GM12878 (cell line): ENCODE measurements at regions not wholly inside any gene's neighbourhood (a gene's known extent, or its start where the extent isn't known, plus 50 kb on each side); places are given as distances from the start of the nearest gene placed in this dataset.

Source experiments
- ATAC-seq: fragments of 200-7000 bp; cut with Tn5 transposase; 3 replicates; pipeline ENCODE4 v1.9.1; 2020; ENCODE audit warnings: mild to moderate bottlenecking, moderate library complexity
- BruUV-seq: library from RNA; stranded (reverse); fragments of 400-500 nt; replicated peaks from 2 replicates; lab custom pipeline; 2021; lab: Mats Ljungman, UMichigan
- CTCF ChIA-PET: fragments of 300-600 bp; sonication (Branson Sonifier 250); formaldehyde crosslinking; extraction: SDS; loops from one replicate; lab custom pipeline; 2021; ENCODE audit warnings: inconsistent platforms; lab: Yijun Ruan, JAX
- POLR2A ChIA-PET: fragments of 350-600 bp; formaldehyde crosslinking; extraction: SDS; loops from one replicate; lab custom pipeline; 2021; ENCODE audit warnings: inconsistent platforms; lab: Charles Lee
- RAD21 ChIA-PET: fragments of 300-600 bp; sonication (Branson Sonifier 250); formaldehyde crosslinking; loops from one replicate; lab custom pipeline; 2023; ENCODE audit warnings: antibody characterized with exemption; ENCODE audit not compliant: unreplicated experiment; lab: Charles Lee
- SMC1A ChIA-PET: fragments of 300-600 bp; sonication (Branson Sonifier 250); formaldehyde crosslinking; loops from one replicate; lab custom pipeline; 2023; ENCODE audit not compliant: unreplicated experiment, uncharacterized antibody; lab: Charles Lee
- DNase-seq: peaks from one replicate; pipeline ENCODE4 v3.0.0-alpha.2; 2011; ENCODE audit warnings: low read depth, low spot score
- FAIRE-seq: peaks from 3 replicates; lab custom pipeline; 2011; peaks lifted over from hg19 to GRCh38; lab: Jason Lieb, UNC
- H2AFZ ChIP-seq: 2 replicates; pipeline ENCODE4 v1.6.0; 2011; ENCODE audit warnings: low read depth, low read length, control low read depth; ENCODE audit not compliant: control insufficient read depth
- H3K27ac ChIP-seq: 2 replicates; pipeline ENCODE4 v1.5.1; 2011; ENCODE audit warnings: control low read depth; ENCODE audit not compliant: control insufficient read depth, insufficient read depth
- H3K27me3 ChIP-seq, 2 experiments: replicated peaks in 1 of 2; 2 replicates each; pipeline versions ENCODE4 v1.6.0 to v1.6.1; 2011; ENCODE audit warnings: low read length in 1 of 2; ENCODE audit not compliant: control insufficient read depth in 2 of 2, insufficient read depth in 2 of 2
- H3K36me3 ChIP-seq, 2 experiments: 2 replicates each; pipeline ENCODE4 v1.5.1; 2011; ENCODE audit warnings: low read length in 1 of 2; ENCODE audit not compliant: control insufficient read depth in 2 of 2, insufficient read depth in 2 of 2
- H3K4me1 ChIP-seq: 2 replicates; pipeline ENCODE4 v1.6.1; 2011; ENCODE audit warnings: mild to moderate bottlenecking, low read length, moderate library complexity, mixed read lengths; ENCODE audit not compliant: control insufficient read depth, insufficient read depth
- H3K4me2 ChIP-seq: 2 replicates; pipeline ENCODE4 v1.6.0; 2011; ENCODE audit warnings: control low read depth; ENCODE audit not compliant: control insufficient read depth, insufficient read depth
- H3K4me3 ChIP-seq: fragments of 200-600 bp; sonication (generic); 2 replicates; pipeline ENCODE4 v1.5.1; 2016
- H3K79me2 ChIP-seq: 2 replicates; pipeline ENCODE4 v1.6.0; 2011; ENCODE audit warnings: low read length; ENCODE audit not compliant: control insufficient read depth, insufficient read depth
- H3K9ac ChIP-seq: 2 replicates; pipeline ENCODE4 v1.8.0; 2011; ENCODE audit warnings: low read length, control low read depth, mixed read lengths; ENCODE audit not compliant: control insufficient read depth, insufficient read depth
- H3K9me3 ChIP-seq: replicated peaks from 3 replicates; pipeline ENCODE4 v1.5.1; 2011; ENCODE audit warnings: mild to moderate bottlenecking, low read length; ENCODE audit not compliant: control insufficient read depth, insufficient read depth
- H4K20me1 ChIP-seq: 2 replicates; pipeline ENCODE4 v1.6.0; 2011; ENCODE audit not compliant: control insufficient read depth, insufficient read depth
- DPF2 ChIP-seq: fragments of 450-650 bp; IDR thresholded peaks from 2 replicates; pipeline ENCODE4 v1.6.1; 2017; ENCODE audit warnings: mild to moderate bottlenecking
- EED ChIP-seq: sonication (generic); IDR thresholded peaks from 2 replicates; pipeline ENCODE4 v1.6.1; 2016; ENCODE audit warnings: antibody characterized with exemption, low read depth
- FOXM1 ChIP-seq: IDR thresholded peaks from 2 replicates; pipeline ENCODE4 v1.6.1; 2012; ENCODE audit warnings: low read depth, mild to moderate bottlenecking, inconsistent platforms, low read length, moderate library complexity
- NFXL1 ChIP-seq: fragments of 450-650 bp; IDR thresholded peaks from 2 replicates; pipeline ENCODE4 v1.6.1; 2017; ENCODE audit warnings: antibody characterized with exemption, mild to moderate bottlenecking, borderline replicate concordance
- NR2F1 ChIP-seq: fragments of 450-650 bp; conservative IDR thresholded peaks from 2 replicates; pipeline ENCODE4 v1.6.1; 2017; ENCODE audit warnings: mild to moderate bottlenecking
- POLR2A ChIP-seq: IDR thresholded peaks from 2 replicates; pipeline ENCODE4 v1.6.1; 2011; ENCODE audit warnings: low read depth, mild to moderate bottlenecking, low read length
- STAT1 ChIP-seq: fragments of 450-650 bp; conservative IDR thresholded peaks from 2 replicates; pipeline ENCODE4 v1.6.1; 2014; ENCODE audit warnings: antibody characterized with exemption, mild to moderate bottlenecking
- STAT3 ChIP-seq: IDR thresholded peaks from 2 replicates; pipeline ENCODE4 v1.6.1; 2011; ENCODE audit warnings: low read depth, low read length, improper control_type of control experiment
- SUZ12 ChIP-seq: fragments of 200-600 bp; sonication (generic); IDR thresholded peaks from one replicate; pipeline ENCODE4 v1.6.1; 2018; ENCODE audit warnings: antibody characterized with exemption, mild to moderate bottlenecking; ENCODE audit not compliant: unreplicated experiment
- TCF12 ChIP-seq: IDR thresholded peaks from 2 replicates; pipeline ENCODE4 v1.6.1; 2011; ENCODE audit warnings: low read depth, mild to moderate bottlenecking, low read length
- TCF3 ChIP-seq: IDR thresholded peaks from 2 replicates; pipeline ENCODE4 v1.6.1; 2012; ENCODE audit warnings: low read depth, mild to moderate bottlenecking, low read length, borderline replicate concordance; ENCODE audit not compliant: insufficient read depth
- ZZZ3 ChIP-seq: IDR thresholded peaks from 2 replicates; pipeline ENCODE4 v1.6.1; 2011; ENCODE audit warnings: low read depth; ENCODE audit not compliant: control insufficient read depth, insufficient read length
- WGBS: methylation state at CpG from one replicate; pipeline ENCODE4 v1.1.6; 2016; ENCODE audit warnings: low lambda C conversion rate; ENCODE audit not compliant: insufficient replicate concordance, insufficient coverage; ENCODE audit errors: missing lambda C conversion rate; 5-methylcytosine and 5-hydroxymethylcytosine counted together
- in situ Hi-C: fragments of 300-500 bp; cut with MboI; formaldehyde crosslinking; loops from 9 replicates; pipeline ENCODE4 v1.14.3; 2018; ENCODE audit warnings: mixed read lengths
- intact Hi-C: fragments of 100-400 bp; cut with micrococcal nuclease; formaldehyde crosslinking; loops from one replicate; pipeline ENCODE4 v1.14.2; 2022; ENCODE audit not compliant: unreplicated experiment
- TF ChIP-seq, protein P1 (sequence below): IDR thresholded peaks from 2 replicates; pipeline ENCODE4 v1.6.1; 2011; ENCODE audit warnings: low read depth, mild to moderate bottlenecking, low read length, moderate library complexity, borderline replicate concordance; ENCODE audit errors: extremely low read depth
- TF ChIP-seq, protein P2 (sequence below): fragments of 450-650 bp; IDR thresholded peaks from 2 replicates; pipeline ENCODE4 v1.6.1; 2017; ENCODE audit warnings: mild to moderate bottlenecking, low read depth, inconsistent platforms; ENCODE audit not compliant: poor library complexity, severe bottlenecking
- TF ChIP-seq, protein P3 (sequence below): IDR thresholded peaks from 2 replicates; pipeline ENCODE4 v1.6.1; 2011; ENCODE audit warnings: borderline replicate concordance, low read depth, mild to moderate bottlenecking, moderate library complexity, mixed read lengths, low read length; ENCODE audit not compliant: insufficient read depth; ENCODE audit errors: extremely low read length
- TF ChIP-seq, protein P4 (sequence below): fragments of 150-350 bp; IDR thresholded peaks from 2 replicates; pipeline ENCODE4 v1.6.1; 2016; ENCODE audit warnings: low read depth, low read length
- TF ChIP-seq, protein P5 (sequence below): fragments of 450-650 bp; IDR thresholded peaks from 2 replicates; pipeline ENCODE4 v1.6.1; 2017; ENCODE audit warnings: antibody characterized with exemption, mild to moderate bottlenecking, moderate library complexity

DNA sequence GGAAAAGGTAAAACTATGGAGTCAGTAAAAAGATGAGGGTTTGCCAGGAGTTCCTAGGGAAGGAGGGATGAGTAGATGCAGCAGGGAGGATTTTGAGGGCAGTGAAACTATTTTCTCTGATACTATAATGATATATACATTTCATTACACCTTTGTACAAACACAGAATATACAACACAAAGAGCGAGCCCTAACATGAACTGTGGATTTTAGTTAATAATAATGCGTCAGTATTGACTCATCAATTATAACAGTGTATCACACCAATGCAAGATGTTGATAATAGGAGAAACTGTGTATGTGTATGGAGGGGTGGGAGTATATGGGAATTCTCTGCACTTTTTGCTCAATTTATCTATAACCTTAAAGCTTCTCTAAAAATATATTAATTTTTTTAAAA is 404.3 kb upstream of the NOVA1 start:
- no peak for DNase-seq
- in situ Hi-C loops = no loop called here
- BruUV-seq = no TSS peak
- ChIA-PET RAD21 (no interaction called here), POLR2A (no interaction called here), CTCF (no interaction called here), SMC1A (no interaction called here)
- ATAC-seq = no peak
- Histone ChIP-seq H3K9me3 (no peaks in the 10 kb centered on the region), H3K4me3 (no peak overlapping the region), H3K4me2 (no peak overlapping the region), H3K79me2 (no peaks in the 10 kb centered on the region), H3K9ac (no peak overlapping the region), H3K27me3 (no peaks in the 10 kb centered on the region), H3K36me3 (no peaks in the 10 kb centered on the region), H2AFZ (no peak overlapping the region), H4K20me1 (no peaks in the 10 kb centered on the region), H3K27ac (no peak overlapping the region), H3K4me1 (no peaks in the 10 kb centered on the region)
- WGBS = 21% methylated on average over 2 of the region's 2 CpGs
- no peak for FAIRE-seq
- intact Hi-C loops = no loop called here
- no peak for TF ChIP-seq STAT3
- TF ChIP-seq, protein P1, sequence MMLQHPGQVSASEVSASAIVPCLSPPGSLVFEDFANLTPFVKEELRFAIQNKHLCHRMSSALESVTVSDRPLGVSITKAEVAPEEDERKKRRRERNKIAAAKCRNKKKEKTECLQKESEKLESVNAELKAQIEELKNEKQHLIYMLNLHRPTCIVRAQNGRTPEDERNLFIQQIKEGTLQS = no peak
- no peak for TF ChIP-seq NFXL1
- no peak for TF ChIP-seq NR2F1
- TF ChIP-seq, protein P2, sequence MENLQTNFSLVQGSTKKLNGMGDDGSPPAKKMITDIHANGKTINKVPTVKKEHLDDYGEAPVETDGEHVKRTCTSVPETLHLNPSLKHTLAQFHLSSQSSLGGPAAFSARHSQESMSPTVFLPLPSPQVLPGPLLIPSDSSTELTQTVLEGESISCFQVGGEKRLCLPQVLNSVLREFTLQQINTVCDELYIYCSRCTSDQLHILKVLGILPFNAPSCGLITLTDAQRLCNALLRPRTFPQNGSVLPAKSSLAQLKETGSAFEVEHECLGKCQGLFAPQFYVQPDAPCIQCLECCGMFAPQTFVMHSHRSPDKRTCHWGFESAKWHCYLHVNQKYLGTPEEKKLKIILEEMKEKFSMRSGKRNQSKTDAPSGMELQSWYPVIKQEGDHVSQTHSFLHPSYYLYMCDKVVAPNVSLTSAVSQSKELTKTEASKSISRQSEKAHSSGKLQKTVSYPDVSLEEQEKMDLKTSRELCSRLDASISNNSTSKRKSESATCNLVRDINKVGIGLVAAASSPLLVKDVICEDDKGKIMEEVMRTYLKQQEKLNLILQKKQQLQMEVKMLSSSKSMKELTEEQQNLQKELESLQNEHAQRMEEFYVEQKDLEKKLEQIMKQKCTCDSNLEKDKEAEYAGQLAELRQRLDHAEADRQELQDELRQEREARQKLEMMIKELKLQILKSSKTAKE = no peak
- no peak for TF ChIP-seq POLR2A
- TF ChIP-seq TCF12 = no peak
- TF ChIP-seq DPF2 = no peak
- TF ChIP-seq FOXM1 = no peak
- no peak for TF ChIP-seq TCF3
- TF ChIP-seq, protein P3, sequence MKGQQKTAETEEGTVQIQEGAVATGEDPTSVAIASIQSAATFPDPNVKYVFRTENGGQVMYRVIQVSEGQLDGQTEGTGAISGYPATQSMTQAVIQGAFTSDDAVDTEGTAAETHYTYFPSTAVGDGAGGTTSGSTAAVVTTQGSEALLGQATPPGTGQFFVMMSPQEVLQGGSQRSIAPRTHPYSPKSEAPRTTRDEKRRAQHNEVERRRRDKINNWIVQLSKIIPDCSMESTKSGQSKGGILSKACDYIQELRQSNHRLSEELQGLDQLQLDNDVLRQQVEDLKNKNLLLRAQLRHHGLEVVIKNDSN = no peak
- TF ChIP-seq SUZ12 = no peak
- TF ChIP-seq STAT1 = no peak
- no peak for TF ChIP-seq EED
- no peak for TF ChIP-seq ZZZ3
- TF ChIP-seq, protein P4, sequence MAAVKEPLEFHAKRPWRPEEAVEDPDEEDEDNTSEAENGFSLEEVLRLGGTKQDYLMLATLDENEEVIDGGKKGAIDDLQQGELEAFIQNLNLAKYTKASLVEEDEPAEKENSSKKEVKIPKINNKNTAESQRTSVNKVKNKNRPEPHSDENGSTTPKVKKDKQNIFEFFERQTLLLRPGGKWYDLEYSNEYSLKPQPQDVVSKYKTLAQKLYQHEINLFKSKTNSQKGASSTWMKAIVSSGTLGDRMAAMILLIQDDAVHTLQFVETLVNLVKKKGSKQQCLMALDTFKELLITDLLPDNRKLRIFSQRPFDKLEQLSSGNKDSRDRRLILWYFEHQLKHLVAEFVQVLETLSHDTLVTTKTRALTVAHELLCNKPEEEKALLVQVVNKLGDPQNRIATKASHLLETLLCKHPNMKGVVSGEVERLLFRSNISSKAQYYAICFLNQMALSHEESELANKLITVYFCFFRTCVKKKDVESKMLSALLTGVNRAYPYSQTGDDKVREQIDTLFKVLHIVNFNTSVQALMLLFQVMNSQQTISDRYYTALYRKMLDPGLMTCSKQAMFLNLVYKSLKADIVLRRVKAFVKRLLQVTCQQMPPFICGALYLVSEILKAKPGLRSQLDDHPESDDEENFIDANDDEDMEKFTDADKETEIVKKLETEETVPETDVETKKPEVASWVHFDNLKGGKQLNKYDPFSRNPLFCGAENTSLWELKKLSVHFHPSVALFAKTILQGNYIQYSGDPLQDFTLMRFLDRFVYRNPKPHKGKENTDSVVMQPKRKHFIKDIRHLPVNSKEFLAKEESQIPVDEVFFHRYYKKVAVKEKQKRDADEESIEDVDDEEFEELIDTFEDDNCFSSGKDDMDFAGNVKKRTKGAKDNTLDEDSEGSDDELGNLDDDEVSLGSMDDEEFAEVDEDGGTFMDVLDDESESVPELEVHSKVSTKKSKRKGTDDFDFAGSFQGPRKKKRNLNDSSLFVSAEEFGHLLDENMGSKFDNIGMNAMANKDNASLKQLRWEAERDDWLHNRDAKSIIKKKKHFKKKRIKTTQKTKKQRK = no peak
- TF ChIP-seq, protein P5, sequence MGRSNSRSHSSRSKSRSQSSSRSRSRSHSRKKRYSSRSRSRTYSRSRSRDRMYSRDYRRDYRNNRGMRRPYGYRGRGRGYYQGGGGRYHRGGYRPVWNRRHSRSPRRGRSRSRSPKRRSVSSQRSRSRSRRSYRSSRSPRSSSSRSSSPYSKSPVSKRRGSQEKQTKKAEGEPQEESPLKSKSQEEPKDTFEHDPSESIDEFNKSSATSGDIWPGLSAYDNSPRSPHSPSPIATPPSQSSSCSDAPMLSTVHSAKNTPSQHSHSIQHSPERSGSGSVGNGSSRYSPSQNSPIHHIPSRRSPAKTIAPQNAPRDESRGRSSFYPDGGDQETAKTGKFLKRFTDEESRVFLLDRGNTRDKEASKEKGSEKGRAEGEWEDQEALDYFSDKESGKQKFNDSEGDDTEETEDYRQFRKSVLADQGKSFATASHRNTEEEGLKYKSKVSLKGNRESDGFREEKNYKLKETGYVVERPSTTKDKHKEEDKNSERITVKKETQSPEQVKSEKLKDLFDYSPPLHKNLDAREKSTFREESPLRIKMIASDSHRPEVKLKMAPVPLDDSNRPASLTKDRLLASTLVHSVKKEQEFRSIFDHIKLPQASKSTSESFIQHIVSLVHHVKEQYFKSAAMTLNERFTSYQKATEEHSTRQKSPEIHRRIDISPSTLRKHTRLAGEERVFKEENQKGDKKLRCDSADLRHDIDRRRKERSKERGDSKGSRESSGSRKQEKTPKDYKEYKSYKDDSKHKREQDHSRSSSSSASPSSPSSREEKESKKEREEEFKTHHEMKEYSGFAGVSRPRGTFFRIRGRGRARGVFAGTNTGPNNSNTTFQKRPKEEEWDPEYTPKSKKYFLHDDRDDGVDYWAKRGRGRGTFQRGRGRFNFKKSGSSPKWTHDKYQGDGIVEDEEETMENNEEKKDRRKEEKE = no peak
